ENCODE measurements at regions not wholly inside any gene's neighbourhood (a gene's known extent, or its start where the extent isn't known, plus 50 kb on each side); places are given as distances from the start of the nearest gene placed in this dataset.
"Not testable (repeated sequence)": the region's sequence is repeated elsewhere in the genome, so short reads cannot be mapped to it uniquely, and the experiment has no call there.

GRCh38 chr2:215729985-215730620 lies 283.2 kb downstream of the MREG start:
- TF ChIP-seq JUND (IDR thresholded peaks at IDR 0.05; ENCODE audit: low read depth): no peak
- DNase-seq (ENCODE audit: low read depth in 1 of 2, low spot score in 1 of 2): no peak
- in situ Hi-C loops (cut with HindIII; ENCODE audit: low pct_unique_long_range_greater_than_20kb, low sequenced_read_pairs): no loop called here

GRCh38 chr2:215728504-215729065 lies 284.8 kb downstream of the MREG start:
- in situ Hi-C loops (cut with HindIII; ENCODE audit: low pct_unique_long_range_greater_than_20kb, low sequenced_read_pairs): no loop called here
- no peak for DNase-seq (ENCODE audit: low read depth in 1 of 2, low spot score in 1 of 2)
- no peak for TF ChIP-seq JUND (IDR thresholded peaks at IDR 0.05; ENCODE audit: low read depth)

- DNase-seq (ENCODE audit: low read depth in 1 of 2, low spot score in 1 of 2): no peak
- no peak for TF ChIP-seq JUND (IDR thresholded peaks at IDR 0.05; ENCODE audit: low read depth)
- in situ Hi-C loops (cut with HindIII; ENCODE audit: low pct_unique_long_range_greater_than_20kb, low sequenced_read_pairs): no loop called here
Observed at GRCh38 chr2:215727507-215728503, 285.5 kb downstream of the MREG start.

GRCh38 chr2:215726070-215726469 lies 287.3 kb downstream of the MREG start:
- in situ Hi-C loops (cut with HindIII; ENCODE audit: low pct_unique_long_range_greater_than_20kb, low sequenced_read_pairs): no loop called here
- DNase-seq (ENCODE audit: low read depth in 1 of 2, low spot score in 1 of 2): no peak
- no peak for TF ChIP-seq JUND (IDR thresholded peaks at IDR 0.05; ENCODE audit: low read depth)

- in situ Hi-C loops (cut with HindIII; ENCODE audit: low pct_unique_long_range_greater_than_20kb, low sequenced_read_pairs): no loop called here
- no peak for TF ChIP-seq JUND (IDR thresholded peaks at IDR 0.05; ENCODE audit: low read depth)
- no peak for DNase-seq (ENCODE audit: low read depth in 1 of 2, low spot score in 1 of 2)
Observed at GRCh38 chr2:215724146-215724545, 288.3 kb upstream of the FN1 start.

GRCh38 chr2:215723631-215724011 lies 287.8 kb upstream of the FN1 start:
- in situ Hi-C loops (cut with HindIII; ENCODE audit: low pct_unique_long_range_greater_than_20kb, low sequenced_read_pairs): no loop called here
- no peak for TF ChIP-seq JUND (IDR thresholded peaks at IDR 0.05; ENCODE audit: low read depth)

GRCh38 chr2:215722986-215723630 lies 287.2 kb upstream of the FN1 start:
- TF ChIP-seq JUND (IDR thresholded peaks at IDR 0.05; ENCODE audit: low read depth): no peak
- no peak for DNase-seq (ENCODE audit: low read depth in 1 of 2, low spot score in 1 of 2)
- in situ Hi-C loops (cut with HindIII; ENCODE audit: low pct_unique_long_range_greater_than_20kb, low sequenced_read_pairs): no loop called here

More at GRCh38 chr2:215723631-215724011, 287.8 kb upstream of the FN1 start:
- DNase-seq (ENCODE audit: low read depth in 1 of 2, low spot score in 1 of 2): no peak

- in situ Hi-C loops (cut with HindIII; ENCODE audit: low pct_unique_long_range_greater_than_20kb, low sequenced_read_pairs): no loop called here
- DNase-seq (ENCODE audit: low read depth in 1 of 2, low spot score in 1 of 2): no peak
Observed at GRCh38 chr2:215722125-215722524, 286.3 kb upstream of the FN1 start.

GRCh38 chr2:215721515-215721914 lies 285.6 kb upstream of the FN1 start:
- DNase-seq (ENCODE audit: low read depth in 1 of 2, low spot score in 1 of 2); in situ Hi-C loops (cut with HindIII; ENCODE audit: low pct_unique_long_range_greater_than_20kb, low sequenced_read_pairs): not testable (repeated sequence)

More at GRCh38 chr2:215722125-215722524, 286.3 kb upstream of the FN1 start:
- TF ChIP-seq JUND (IDR thresholded peaks at IDR 0.05; ENCODE audit: low read depth): no peak

- TF ChIP-seq JUND (IDR thresholded peaks at IDR 0.05; ENCODE audit: low read depth): no peak
- in situ Hi-C loops (cut with HindIII; ENCODE audit: low pct_unique_long_range_greater_than_20kb, low sequenced_read_pairs): no loop called here
- DNase-seq (ENCODE audit: low read depth in 1 of 2, low spot score in 1 of 2): no peak
Observed at GRCh38 chr2:215718890-215719289, 283.0 kb upstream of the FN1 start.

- no peak for TF ChIP-seq JUND (IDR thresholded peaks at IDR 0.05; ENCODE audit: low read depth)
- in situ Hi-C loops (cut with HindIII; ENCODE audit: low pct_unique_long_range_greater_than_20kb, low sequenced_read_pairs): no loop called here
- no peak for DNase-seq (ENCODE audit: low read depth in 1 of 2, low spot score in 1 of 2)
Observed at GRCh38 chr2:215718436-215718835, 282.6 kb upstream of the FN1 start.

GRCh38 chr2:215717501-215718381 lies 281.9 kb upstream of the FN1 start:
- DNase-seq (ENCODE audit: low read depth in 1 of 2, low spot score in 1 of 2): no peak
- in situ Hi-C loops (cut with HindIII; ENCODE audit: low pct_unique_long_range_greater_than_20kb, low sequenced_read_pairs): no loop called here
- TF ChIP-seq JUND (IDR thresholded peaks at IDR 0.05; ENCODE audit: low read depth): no peak

All from T47D (cell line).